Esophagus squamous epithelium (tissue), 5 donors: ENCODE measurements at regions not wholly inside any gene's neighbourhood (a gene's known extent, or its start where the extent isn't known, plus 50 kb on each side); places are given as distances from the start of the nearest gene placed in this dataset.

Source experiments
- DNase-seq: peaks from one replicate; lab custom pipeline; 2025; lab: John Stamatoyannopoulos, UW
- H3K27ac ChIP-seq, 4 donors: fragments of 200-600 bp; sonication (generic); one replicate each; pipeline ENCODE4 v1.5.1; 2016 to 2019; ENCODE audit warnings: mild to moderate bottlenecking in 1 of 4
- H3K27me3 ChIP-seq, 4 donors: fragments of 200-600 bp; sonication (generic); 1 replicate in 3 of 4; 2 replicates in 1 of 4; pipeline versions ENCODE4 v1.5.1 to v1.6.0; 2017 to 2021; ENCODE audit warnings: antibody characterized with exemption in 1 of 4
- H3K36me3 ChIP-seq, 3 donors: fragments of 200-600 bp; sonication (generic); one replicate each; pipeline ENCODE4 v1.5.1; 2016 to 2019
- H3K4me1 ChIP-seq, 3 donors: fragments of 200-600 bp; sonication (generic); one replicate each; pipeline ENCODE4 v1.5.1; 2017 to 2019
- H3K4me3 ChIP-seq, 4 donors: fragments of 200-600 bp; sonication (generic); 1 replicate in 3 of 4; 2 replicates in 1 of 4; pipeline ENCODE4 v1.5.1; 2016 to 2019; ENCODE audit warnings: mild to moderate bottlenecking in 2 of 4, moderate library complexity in 1 of 4
- H3K9me3 ChIP-seq, 3 donors: fragments of 200-600 bp; sonication (generic); one replicate each; pipeline ENCODE4 v1.5.1; 2016 to 2019
- POLR2A ChIP-seq, 4 donors: fragments of 450-650 bp; IDR thresholded peaks; one replicate each; pipeline ENCODE4 v1.6.1; 2017; ENCODE audit warnings: antibody characterized with exemption in 4 of 4, mild to moderate bottlenecking in 4 of 4, moderate library complexity in 3 of 4
- WGBS, 2 donors: methylation state at CpG; one replicate each; pipeline ENCODE4 v1.1.5; 2018; 5-methylcytosine and 5-hydroxymethylcytosine counted together
- intact Hi-C: fragments of 100-400 bp; cut with DNase I; formaldehyde crosslinking; loops from one replicate; pipeline ENCODE4 v1.15.0; 2022
- TF ChIP-seq, protein P1 (sequence below), 6 experiments: fragments of 450-650 bp in 4 of 6; fragments of 200-600 bp in 2 of 6; sonication (generic) in 2 of 6; IDR thresholded peaks; one replicate each; pipeline ENCODE4 v1.5.1; 2016 to 2019; ENCODE audit warnings: antibody characterized with exemption in 6 of 6, mild to moderate bottlenecking in 4 of 6, moderate library complexity in 4 of 6
- donor health status: DM: yes; HTN: yes; CAD: no.

DNA sequence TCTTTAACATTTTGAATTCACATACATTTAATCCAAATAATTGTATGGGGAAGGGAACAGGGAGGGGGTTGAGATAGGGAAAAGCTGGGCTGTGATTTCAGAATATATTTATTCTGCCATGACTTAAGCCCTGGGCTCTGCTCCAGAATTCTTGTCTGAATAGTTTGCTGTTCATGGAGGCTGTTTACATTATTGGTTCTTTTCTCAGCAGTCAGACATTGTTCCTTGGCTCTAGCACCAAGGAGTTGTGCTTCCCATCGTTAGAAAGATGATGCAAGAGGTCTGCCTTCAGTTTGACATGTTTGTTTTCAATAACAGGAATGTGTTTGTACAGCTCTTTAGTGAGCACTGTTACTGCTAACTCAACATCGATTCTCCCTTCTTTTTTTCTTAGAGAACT, 198.8 kb upstream of the CDYL start:
- Histone ChIP-seq H3K4me3 (no peak overlapping the region), H3K36me3 (no peaks in the 10 kb centered on the region), H3K27me3 (no peaks in the 10 kb centered on the region), H3K27ac (peak overlapping the region in 3 of 4 donors; percentile 25 to 57 (median 36)), H3K9me3 (no peaks in the 10 kb centered on the region), H3K4me1 (peaks cover 5 to 20% (median 6%) of the 10 kb centered on the region in 3 donors)
- TF ChIP-seq, protein P1, sequence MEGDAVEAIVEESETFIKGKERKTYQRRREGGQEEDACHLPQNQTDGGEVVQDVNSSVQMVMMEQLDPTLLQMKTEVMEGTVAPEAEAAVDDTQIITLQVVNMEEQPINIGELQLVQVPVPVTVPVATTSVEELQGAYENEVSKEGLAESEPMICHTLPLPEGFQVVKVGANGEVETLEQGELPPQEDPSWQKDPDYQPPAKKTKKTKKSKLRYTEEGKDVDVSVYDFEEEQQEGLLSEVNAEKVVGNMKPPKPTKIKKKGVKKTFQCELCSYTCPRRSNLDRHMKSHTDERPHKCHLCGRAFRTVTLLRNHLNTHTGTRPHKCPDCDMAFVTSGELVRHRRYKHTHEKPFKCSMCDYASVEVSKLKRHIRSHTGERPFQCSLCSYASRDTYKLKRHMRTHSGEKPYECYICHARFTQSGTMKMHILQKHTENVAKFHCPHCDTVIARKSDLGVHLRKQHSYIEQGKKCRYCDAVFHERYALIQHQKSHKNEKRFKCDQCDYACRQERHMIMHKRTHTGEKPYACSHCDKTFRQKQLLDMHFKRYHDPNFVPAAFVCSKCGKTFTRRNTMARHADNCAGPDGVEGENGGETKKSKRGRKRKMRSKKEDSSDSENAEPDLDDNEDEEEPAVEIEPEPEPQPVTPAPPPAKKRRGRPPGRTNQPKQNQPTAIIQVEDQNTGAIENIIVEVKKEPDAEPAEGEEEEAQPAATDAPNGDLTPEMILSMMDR (IDR thresholded peaks at IDR 0.05): no peak
- no peak for TF ChIP-seq POLR2A (IDR thresholded peaks at IDR 0.05)
- intact Hi-C loops: no loop called here
- 10 to 11% methylated on average over 2 of the region's 2 CpGs for WGBS, 2 donors
- no peak for DNase-seq

DNA sequence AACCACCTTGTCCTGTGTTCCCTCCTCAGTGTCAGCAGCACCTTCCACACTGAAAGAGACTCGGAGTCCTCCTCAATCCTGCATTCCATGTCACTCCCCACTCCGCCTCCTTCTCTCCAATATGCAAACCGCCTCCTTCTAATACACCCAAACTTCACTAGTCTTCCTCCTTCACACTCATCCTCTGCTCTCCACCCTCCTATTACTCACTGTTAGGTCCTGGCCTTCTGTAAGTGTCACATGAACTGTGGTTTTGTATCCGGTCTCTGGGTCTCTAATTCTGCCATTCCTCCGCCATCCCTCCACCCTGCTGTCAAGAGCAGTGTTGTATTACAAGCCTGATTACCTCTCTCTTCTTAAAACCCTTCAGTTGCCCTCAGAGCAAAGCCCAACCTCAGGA, 200.5 kb upstream of the CDYL start:
- Histone ChIP-seq H3K27me3 (no peaks in the 10 kb centered on the region), H3K4me1 (peaks cover 0 to 11% (median 6%) of the 10 kb centered on the region in 3 donors), H3K36me3 (no peaks in the 10 kb centered on the region), H3K4me3 (no peak overlapping the region), H3K9me3 (peaks cover 0 to 15% (median 0%) of the 10 kb centered on the region in 3 donors), H3K27ac (no peak overlapping the region)
- TF ChIP-seq, protein P1 (IDR thresholded peaks at IDR 0.05): no peak
- no peak for TF ChIP-seq POLR2A (IDR thresholded peaks at IDR 0.05)
- intact Hi-C loops: no loop called here
- DNase-seq: no peak
- 86 to 91% methylated on average over 5 of the region's 5 CpGs for WGBS, 2 donors

DNA sequence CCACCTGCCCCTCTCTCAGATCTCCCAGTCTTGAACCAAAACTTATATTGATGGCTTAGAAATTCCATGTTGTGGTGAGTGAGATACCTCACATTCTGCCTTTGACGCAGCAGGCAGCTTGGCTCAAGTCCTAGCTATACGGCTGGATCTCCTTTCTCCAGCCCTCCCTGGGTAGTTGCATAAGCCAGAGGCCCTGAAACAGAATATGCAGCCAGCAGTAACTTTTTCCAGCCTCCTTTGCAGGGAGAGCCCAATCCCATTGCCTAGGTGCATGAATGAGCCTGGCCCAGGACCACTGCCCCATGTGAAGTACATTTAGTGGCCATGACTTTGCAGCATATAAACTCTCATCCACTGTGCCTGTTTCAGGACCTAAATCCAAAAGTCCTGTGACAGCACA, 202.2 kb upstream of the CDYL start:
- no peaks in the 10 kb centered on the region for H3K27me3 ChIP-seq
- no peak for DNase-seq
- intact Hi-C loops: no loop called here

DNA sequence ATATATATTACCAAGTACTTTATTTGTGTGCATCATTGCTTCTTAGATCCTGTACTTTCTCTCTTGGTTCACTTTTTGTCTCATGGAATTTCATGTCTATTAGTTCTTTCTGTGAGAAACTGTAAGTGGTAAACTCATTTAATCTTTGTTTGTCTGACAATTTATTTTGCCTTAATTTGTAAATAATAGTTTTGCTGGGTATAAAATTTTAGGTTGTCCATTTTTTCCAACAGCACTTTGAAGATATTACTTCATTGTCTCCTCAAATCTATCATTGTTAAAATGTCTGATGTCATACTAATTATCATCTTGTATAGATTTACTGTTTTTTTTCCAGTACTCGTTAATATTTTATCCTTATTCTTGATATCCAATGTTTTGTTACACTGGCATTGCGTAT, 205.2 kb upstream of the CDYL start:
- no peak overlapping the region for H3K4me3 ChIP-seq
- 91 to 98% methylated on average over 2 of the region's 2 CpGs for WGBS, 2 donors
- no peak for TF ChIP-seq POLR2A (IDR thresholded peaks at IDR 0.05)
- TF ChIP-seq, protein P1 (IDR thresholded peaks at IDR 0.05): no peak

More for the DNA sequence above, 202.2 kb upstream of the CDYL start:
- Histone ChIP-seq H3K4me1 (peaks cover 0 to 11% (median 6%) of the 10 kb centered on the region in 3 donors), H3K9me3 (peaks cover 0 to 25% (median 6%) of the 10 kb centered on the region in 3 donors), H3K4me3 (no peak overlapping the region), H3K27ac (no peak overlapping the region), H3K36me3 (no peaks in the 10 kb centered on the region)
- TF ChIP-seq, protein P1 (IDR thresholded peaks at IDR 0.05): no peak
- TF ChIP-seq POLR2A (IDR thresholded peaks at IDR 0.05): no peak
- WGBS, 2 donors: 46 to 95% methylated on average over 2 of the region's 2 CpGs

DNA sequence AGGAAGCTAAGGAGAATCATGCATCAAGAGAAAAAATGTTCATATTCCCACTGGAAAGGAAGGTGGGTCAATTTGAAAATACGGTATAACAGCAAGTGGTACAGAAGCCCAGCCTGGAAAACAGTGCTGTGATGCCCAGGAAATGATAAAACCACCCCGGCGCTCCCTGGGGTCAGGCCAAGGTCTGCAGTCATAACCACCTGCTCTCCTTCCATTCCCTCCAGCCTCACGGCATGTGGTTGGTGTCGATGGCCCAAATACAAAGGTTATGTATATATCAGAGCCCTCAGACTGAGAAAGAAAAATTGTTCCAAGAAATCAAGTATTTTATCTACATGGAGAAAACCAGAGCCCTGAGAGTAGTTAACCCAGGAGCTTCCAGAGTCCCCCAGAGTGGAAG, 208.1 kb upstream of the CDYL start:
- DNase-seq: no peak
- intact Hi-C loops: no loop called here
- H3K27ac ChIP-seq: no peak overlapping the region
- 86 to 95% methylated on average over 5 of the region's 5 CpGs for WGBS, 2 donors
- peaks cover 0 to 25% (median 6%) of the 10 kb centered on the region in 3 donors for H3K9me3 ChIP-seq
- H3K36me3 ChIP-seq: no peaks in the 10 kb centered on the region
- no peak overlapping the region for H3K4me3 ChIP-seq
- no peaks in the 10 kb centered on the region for H3K4me1 ChIP-seq
- H3K27me3 ChIP-seq: no peaks in the 10 kb centered on the region
- no peak for TF ChIP-seq POLR2A (IDR thresholded peaks at IDR 0.05)
- TF ChIP-seq, protein P1 (IDR thresholded peaks at IDR 0.05): no peak

More for the DNA sequence above, 205.2 kb upstream of the CDYL start:
- Histone ChIP-seq H3K27ac (no peak overlapping the region), H3K4me1 (no peaks in the 10 kb centered on the region), H3K27me3 (no peaks in the 10 kb centered on the region), H3K36me3 (no peaks in the 10 kb centered on the region), H3K9me3 (peaks cover 0 to 25% (median 6%) of the 10 kb centered on the region in 3 donors)
- intact Hi-C loops: no loop called here
- DNase-seq: no peak
